GM23248 (cell line): ENCODE measurements at regions not wholly inside any gene's neighbourhood (a gene's known extent, or its start where the extent isn't known, plus 50 kb on each side); places are given as distances from the start of the nearest gene placed in this dataset.

Experiments used
- EZH2 ChIP-seq: fragments of 200-600 bp; sonication (generic); IDR thresholded peaks from 2 replicates; pipeline ENCODE4 v1.6.1; 2018; ENCODE audit warnings: antibody characterized with exemption, mild to moderate bottlenecking; ENCODE audit not compliant: insufficient read depth, poor library complexity, severe bottlenecking
- EZH2phosphoT487 ChIP-seq: fragments of 200-600 bp; sonication (generic); IDR thresholded peaks from 2 replicates; pipeline ENCODE4 v1.6.1; 2018; ENCODE audit warnings: antibody characterized with exemption, moderate library complexity, mild to moderate bottlenecking, low read depth; ENCODE audit not compliant: insufficient read depth

- TF ChIP-seq EZH2 (no peak), EZH2phosphoT487 (no peak)
These were observed 53.0 kb upstream of the MPEG1 start for GRCh38 chr11:59265735-59266134.
